ENCODE measurements at regions not wholly inside any gene's neighbourhood (a gene's known extent, or its start where the extent isn't known, plus 50 kb on each side); places are given as distances from the start of the nearest gene placed in this dataset.

DNA sequence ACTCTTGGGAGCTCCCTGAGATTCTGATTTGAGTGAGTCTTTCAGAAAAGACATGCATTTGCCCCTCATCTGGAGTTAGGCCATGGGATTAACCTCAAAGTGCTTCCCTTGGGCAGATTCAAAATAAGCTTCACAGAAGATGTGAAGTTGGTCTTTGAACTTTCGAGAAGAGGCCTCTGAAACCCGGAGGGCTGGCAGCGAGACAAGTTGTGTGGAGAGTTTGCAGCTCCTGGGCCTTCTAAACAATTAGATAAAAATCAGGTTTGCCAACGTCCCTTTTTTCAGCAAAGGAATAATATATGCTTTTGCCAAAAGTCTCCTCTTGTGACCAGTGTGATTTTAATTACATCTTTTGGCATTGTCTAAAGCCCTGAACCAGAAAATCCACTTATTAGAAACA, 489.7 kb downstream of the SOX11 start:
- TF ChIP-seq, protein P1, sequence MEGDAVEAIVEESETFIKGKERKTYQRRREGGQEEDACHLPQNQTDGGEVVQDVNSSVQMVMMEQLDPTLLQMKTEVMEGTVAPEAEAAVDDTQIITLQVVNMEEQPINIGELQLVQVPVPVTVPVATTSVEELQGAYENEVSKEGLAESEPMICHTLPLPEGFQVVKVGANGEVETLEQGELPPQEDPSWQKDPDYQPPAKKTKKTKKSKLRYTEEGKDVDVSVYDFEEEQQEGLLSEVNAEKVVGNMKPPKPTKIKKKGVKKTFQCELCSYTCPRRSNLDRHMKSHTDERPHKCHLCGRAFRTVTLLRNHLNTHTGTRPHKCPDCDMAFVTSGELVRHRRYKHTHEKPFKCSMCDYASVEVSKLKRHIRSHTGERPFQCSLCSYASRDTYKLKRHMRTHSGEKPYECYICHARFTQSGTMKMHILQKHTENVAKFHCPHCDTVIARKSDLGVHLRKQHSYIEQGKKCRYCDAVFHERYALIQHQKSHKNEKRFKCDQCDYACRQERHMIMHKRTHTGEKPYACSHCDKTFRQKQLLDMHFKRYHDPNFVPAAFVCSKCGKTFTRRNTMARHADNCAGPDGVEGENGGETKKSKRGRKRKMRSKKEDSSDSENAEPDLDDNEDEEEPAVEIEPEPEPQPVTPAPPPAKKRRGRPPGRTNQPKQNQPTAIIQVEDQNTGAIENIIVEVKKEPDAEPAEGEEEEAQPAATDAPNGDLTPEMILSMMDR (IDR thresholded peaks at IDR 0.05): no peak
- no peak for TF ChIP-seq POLR2A (IDR thresholded peaks at IDR 0.05)

Measured in esophagus squamous epithelium (tissue), 4 donors.